Upper lobe of left lung (tissue), 4 donors: ENCODE measurements at regions not wholly inside any gene's neighbourhood (a gene's known extent, or its start where the extent isn't known, plus 50 kb on each side); places are given as distances from the start of the nearest gene placed in this dataset.

ENCODE experiments used
- CTCF ChIP-seq, 6 experiments: fragments of 450-650 bp in 4 of 6; fragments of 200-600 bp in 2 of 6; sonication (generic) in 2 of 6; IDR thresholded peaks; one replicate each; pipeline ENCODE4 v1.5.1; 2016 to 2019; ENCODE audit warnings: antibody characterized with exemption in 6 of 6
- EP300 ChIP-seq, 4 donors: sonication (generic); formaldehyde crosslinking; IDR thresholded peaks; one replicate each; pipeline ENCODE4 v1.5.1; 2017; ENCODE audit warnings: antibody characterized with exemption in 4 of 4, control low read depth in 2 of 4
- POLR2A ChIP-seq, 4 donors: fragments of 450-650 bp; IDR thresholded peaks; one replicate each; pipeline ENCODE4 v1.5.1; 2016 to 2017; ENCODE audit warnings: antibody characterized with exemption in 4 of 4, mild to moderate bottlenecking in 2 of 4
- POLR2AphosphoS5 ChIP-seq, 2 donors: sonication (generic); formaldehyde crosslinking; IDR thresholded peaks; one replicate each; pipeline ENCODE4 v1.5.1; 2017; ENCODE audit warnings: antibody characterized with exemption in 2 of 2

DNA sequence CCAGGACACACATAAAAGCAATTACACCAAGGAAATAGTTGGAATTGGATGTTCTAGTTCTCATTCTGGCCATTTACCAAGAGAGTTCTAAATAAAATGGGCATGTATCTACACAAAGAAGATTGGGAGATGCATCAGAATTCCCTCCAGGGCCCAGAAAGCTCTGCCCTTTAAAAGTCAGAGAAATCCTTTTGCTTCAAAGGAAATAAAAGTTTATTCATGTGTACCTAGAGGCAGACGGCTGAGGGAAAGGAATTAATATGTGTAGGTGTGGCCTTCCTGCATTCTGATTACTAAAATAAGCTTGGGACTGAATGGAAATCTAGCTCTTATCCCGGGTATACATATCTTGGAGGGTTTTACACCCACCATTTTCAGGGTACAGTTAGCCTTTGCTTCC lies 719.4 kb downstream of the SEMA5A start:
- TF ChIP-seq CTCF (IDR thresholded peaks at IDR 0.05) (no peak), POLR2A (IDR thresholded peaks at IDR 0.05) (no peak), EP300 (IDR thresholded peaks at IDR 0.05) (no peak), POLR2AphosphoS5 (IDR thresholded peaks at IDR 0.05) (no peak)
